ENCODE measurements at regions not wholly inside any gene's neighbourhood (a gene's known extent, or its start where the extent isn't known, plus 50 kb on each side); places are given as distances from the start of the nearest gene placed in this dataset.

GRCh38 chr13:99040536-99041131, 62.8 kb upstream of the DOCK9 start:
- ATAC-seq (no peak), DNase-seq (no peak)
- Histone ChIP-seq H3K27ac (ENCODE audit: low read length) (no peak overlapping the region), H3K9me3 (ENCODE audit: control insufficient read depth, low read length) (no peaks in the 10 kb centered on the region), H3K4me3 (ENCODE audit: low read length) (no peak overlapping the region), H3K27me3 (ENCODE audit: control insufficient read depth, insufficient read depth) (no peaks in the 10 kb centered on the region), H3K4me1 (ENCODE audit: control insufficient read depth, insufficient read depth, low read length) (no peaks in the 10 kb centered on the region)
- WGBS, result 73% methylated on average over 3 of the region's 3 CpGs
- intact Hi-C loops (cut with DNase I), result no loop called here

GRCh38 chr13:99041337-99041736, 63.5 kb upstream of the DOCK9 start:
- no peak overlapping the region for H3K27ac ChIP-seq (ENCODE audit: low read length)
- no peaks in the 10 kb centered on the region for H3K27me3 ChIP-seq (ENCODE audit: control insufficient read depth, insufficient read depth)
- no peak for DNase-seq
- H3K4me1 ChIP-seq (ENCODE audit: control insufficient read depth, insufficient read depth, low read length), result peaks cover 3% of the 10 kb centered on the region
- intact Hi-C loops (cut with DNase I), result no loop called here
- WGBS, result 96% methylated on average over 1 of the region's 1 CpG
- H3K9me3 ChIP-seq (ENCODE audit: control insufficient read depth, low read length), result no peaks in the 10 kb centered on the region
- ATAC-seq, result no peak
- no peak overlapping the region for H3K4me3 ChIP-seq (ENCODE audit: low read length)

- DNase-seq (no peak), ATAC-seq (no peak)
- Histone ChIP-seq H3K9me3 (ENCODE audit: control insufficient read depth, low read length) (no peaks in the 10 kb centered on the region), H3K27ac (ENCODE audit: low read length) (no peak overlapping the region), H3K4me3 (ENCODE audit: low read length) (no peak overlapping the region), H3K4me1 (ENCODE audit: control insufficient read depth, insufficient read depth, low read length) (peaks cover 4% of the 10 kb centered on the region), H3K27me3 (ENCODE audit: control insufficient read depth, insufficient read depth) (no peaks in the 10 kb centered on the region)
- 88% methylated on average over 5 of the region's 5 CpGs for WGBS
- intact Hi-C loops (cut with DNase I), result no loop called here
Observed at GRCh38 chr13:99041788-99042187, 63.9 kb upstream of the DOCK9 start.

- no peak for ATAC-seq
- Histone ChIP-seq H3K9me3 (ENCODE audit: control insufficient read depth, low read length) (no peaks in the 10 kb centered on the region), H3K27me3 (ENCODE audit: control insufficient read depth, insufficient read depth) (no peaks in the 10 kb centered on the region), H3K4me1 (ENCODE audit: control insufficient read depth, insufficient read depth, low read length) (peaks cover 4% of the 10 kb centered on the region), H3K27ac (ENCODE audit: low read length) (no peak overlapping the region), H3K4me3 (ENCODE audit: low read length) (no peak overlapping the region)
- no peak for DNase-seq
- intact Hi-C loops (cut with DNase I), result no loop called here
- WGBS, result 90% methylated on average over 4 of the region's 4 CpGs
Observed at GRCh38 chr13:99042521-99043250, 64.8 kb upstream of the DOCK9 start.

- no peaks in the 10 kb centered on the region for H3K9me3 ChIP-seq (ENCODE audit: control insufficient read depth, low read length)
- ATAC-seq (no peak), DNase-seq (no peak)
- H3K27ac ChIP-seq (ENCODE audit: low read length), result no peak overlapping the region
- peaks cover 4% of the 10 kb centered on the region for H3K4me1 ChIP-seq (ENCODE audit: control insufficient read depth, insufficient read depth, low read length)
- H3K27me3 ChIP-seq (ENCODE audit: control insufficient read depth, insufficient read depth), result no peaks in the 10 kb centered on the region
- intact Hi-C loops (cut with DNase I), result no loop called here
- 97% methylated on average over 4 of the region's 4 CpGs for WGBS
- H3K4me3 ChIP-seq (ENCODE audit: low read length), result no peak overlapping the region
Observed at GRCh38 chr13:99043831-99044231, 66.0 kb upstream of the DOCK9 start.

- H3K27me3 ChIP-seq (ENCODE audit: control insufficient read depth, insufficient read depth), result no peaks in the 10 kb centered on the region
- intact Hi-C loops (cut with DNase I), result no loop called here
- H3K4me3 ChIP-seq (ENCODE audit: low read length), result no peak overlapping the region
- WGBS, result 76% methylated on average over 4 of the region's 4 CpGs
- no peak overlapping the region for H3K27ac ChIP-seq (ENCODE audit: low read length)
- no peak for DNase-seq
- H3K9me3 ChIP-seq (ENCODE audit: control insufficient read depth, low read length), result no peaks in the 10 kb centered on the region
- no peak for ATAC-seq
- H3K4me1 ChIP-seq (ENCODE audit: control insufficient read depth, insufficient read depth, low read length), result peaks cover 6% of the 10 kb centered on the region
Observed at GRCh38 chr13:99044764-99045163, 66.9 kb upstream of the DOCK9 start.

GRCh38 chr13:99045396-99045795, 67.5 kb upstream of the DOCK9 start:
- ATAC-seq (no peak), DNase-seq (no peak)
- intact Hi-C loops (cut with DNase I), result no loop called here
- H3K9me3 ChIP-seq (ENCODE audit: control insufficient read depth, low read length), result no peaks in the 10 kb centered on the region
- 83% methylated on average over 1 of the region's 1 CpG for WGBS
- peaks cover 6% of the 10 kb centered on the region for H3K4me1 ChIP-seq (ENCODE audit: control insufficient read depth, insufficient read depth, low read length)
- no peak overlapping the region for H3K27ac ChIP-seq (ENCODE audit: low read length)
- H3K27me3 ChIP-seq (ENCODE audit: control insufficient read depth, insufficient read depth), result no peaks in the 10 kb centered on the region
- no peak overlapping the region for H3K4me3 ChIP-seq (ENCODE audit: low read length)

GRCh38 chr13:99046851-99047250, 69.0 kb upstream of the DOCK9 start:
- Histone ChIP-seq H3K27ac (ENCODE audit: low read length) (no peak overlapping the region), H3K4me3 (ENCODE audit: low read length) (no peak overlapping the region), H3K27me3 (ENCODE audit: control insufficient read depth, insufficient read depth) (no peaks in the 10 kb centered on the region), H3K4me1 (ENCODE audit: control insufficient read depth, insufficient read depth, low read length) (peaks cover 9% of the 10 kb centered on the region), H3K9me3 (ENCODE audit: control insufficient read depth, low read length) (no peaks in the 10 kb centered on the region)
- ATAC-seq, result peak in 1 of 2 donors; percentile 5
- 32% methylated on average over 4 of the region's 4 CpGs for WGBS
- no peak for DNase-seq
- intact Hi-C loops (cut with DNase I), result no loop called here

- DNase-seq (no peak), ATAC-seq (no peak)
- Histone ChIP-seq H3K27ac (ENCODE audit: low read length) (no peak overlapping the region), H3K9me3 (ENCODE audit: control insufficient read depth, low read length) (no peaks in the 10 kb centered on the region), H3K4me1 (ENCODE audit: control insufficient read depth, insufficient read depth, low read length) (peaks cover 11% of the 10 kb centered on the region), H3K4me3 (ENCODE audit: low read length) (no peak overlapping the region), H3K27me3 (ENCODE audit: control insufficient read depth, insufficient read depth) (no peaks in the 10 kb centered on the region)
- intact Hi-C loops (cut with DNase I), result no loop called here
- WGBS, result 83% methylated on average over 7 of the region's 7 CpGs
Observed at GRCh38 chr13:99050983-99051488, 73.2 kb upstream of the DOCK9 start.

GRCh38 chr13:99051768-99052455, 74.0 kb upstream of the DOCK9 start:
- Histone ChIP-seq H3K27ac (ENCODE audit: low read length) (peak overlapping the region; percentile 48), H3K9me3 (ENCODE audit: control insufficient read depth, low read length) (no peaks in the 10 kb centered on the region), H3K4me1 (ENCODE audit: control insufficient read depth, insufficient read depth, low read length) (peaks cover 12% of the 10 kb centered on the region), H3K27me3 (ENCODE audit: control insufficient read depth, insufficient read depth) (no peaks in the 10 kb centered on the region), H3K4me3 (ENCODE audit: low read length) (no peak overlapping the region)
- intact Hi-C loops (cut with DNase I), result no loop called here
- no peak for ATAC-seq
- 65% methylated on average over 2 of the region's 2 CpGs for WGBS
- no peak for DNase-seq

GRCh38 chr13:99053636-99054233, 75.9 kb upstream of the DOCK9 start:
- WGBS, result 71% methylated on average over 5 of the region's 5 CpGs
- ATAC-seq (no peak), DNase-seq (no peak)
- Histone ChIP-seq H3K27me3 (ENCODE audit: control insufficient read depth, insufficient read depth) (no peaks in the 10 kb centered on the region), H3K4me1 (ENCODE audit: control insufficient read depth, insufficient read depth, low read length) (peaks cover 13% of the 10 kb centered on the region), H3K9me3 (ENCODE audit: control insufficient read depth, low read length) (no peaks in the 10 kb centered on the region), H3K27ac (ENCODE audit: low read length) (no peak overlapping the region), H3K4me3 (ENCODE audit: low read length) (no peak overlapping the region)
- intact Hi-C loops (cut with DNase I), result no loop called here

All from right cardiac atrium (tissue), 5 donors.